ENCODE measurements at regions not wholly inside any gene's neighbourhood (a gene's known extent, or its start where the extent isn't known, plus 50 kb on each side); places are given as distances from the start of the nearest gene placed in this dataset.
"Not testable (repeated sequence)": the region's sequence is repeated elsewhere in the genome, so short reads cannot be mapped to it uniquely, and the experiment has no call there.

GRCh38 chr5:27855491-27855890, 817.1 kb upstream of the CDH9 start:
- DNase-seq (ENCODE audit: low read depth in 1 of 2, low spot score in 2 of 2) = no peak
- Histone ChIP-seq H3K27me3 (replicated peaks) (no peaks in the 10 kb centered on the region), H3K9me3 (replicated peaks) (no peaks in the 10 kb centered on the region), H3K36me3 (no peaks in the 10 kb centered on the region), H3K4me1 (replicated peaks) (no peaks in the 10 kb centered on the region), H3K4me3 (no peak overlapping the region), H3K27ac (no peak overlapping the region)

DNA sequence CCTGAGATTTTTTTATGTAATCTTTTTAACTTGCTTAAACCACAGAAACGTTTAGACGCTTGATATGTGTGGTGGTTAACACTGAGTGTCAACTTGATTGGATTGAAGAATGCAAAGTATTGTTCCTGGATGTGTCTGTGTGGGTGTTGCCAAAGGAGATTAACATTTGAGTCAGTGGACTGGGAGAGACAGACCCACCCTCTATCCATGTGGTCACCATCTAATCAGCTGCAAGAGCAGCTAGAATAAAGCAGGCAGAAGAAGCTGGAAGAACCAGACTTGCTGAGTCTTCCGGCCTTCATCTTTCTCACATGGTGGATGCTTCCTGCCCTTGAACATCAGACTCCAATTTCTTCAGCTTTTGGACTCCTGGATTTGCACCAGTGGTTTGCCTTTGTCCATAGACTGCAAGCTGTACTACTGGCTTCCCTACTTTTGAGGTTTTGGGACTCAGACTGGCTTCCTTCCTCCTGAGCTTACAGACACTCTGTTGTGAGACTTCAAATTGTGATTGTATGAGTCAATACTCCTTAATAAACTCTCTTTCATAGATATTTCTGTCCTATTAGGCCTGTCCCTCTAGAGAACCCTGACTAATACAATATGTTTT, 816.0 kb upstream of the CDH9 start:
- Histone ChIP-seq H3K4me1 (replicated peaks) (no peaks in the 10 kb centered on the region), H3K27me3 (replicated peaks) (no peaks in the 10 kb centered on the region), H3K9me3 (replicated peaks) (no peaks in the 10 kb centered on the region), H3K36me3 (no peaks in the 10 kb centered on the region), H3K4me3 (no peak overlapping the region), H3K27ac (no peak overlapping the region)
- no peak for DNase-seq (ENCODE audit: low read depth in 1 of 2, low spot score in 2 of 2)

GRCh38 chr5:27845248-27845647, 806.9 kb upstream of the CDH9 start:
- no peak overlapping the region for H3K27ac ChIP-seq
- H3K9me3 ChIP-seq (replicated peaks) = no peaks in the 10 kb centered on the region
- DNase-seq (ENCODE audit: low read depth in 1 of 2, low spot score in 2 of 2) = no peak
- H3K36me3 ChIP-seq = no peaks in the 10 kb centered on the region
- no peaks in the 10 kb centered on the region for H3K4me1 ChIP-seq (replicated peaks)
- H3K4me3 ChIP-seq = no peak overlapping the region
- no peaks in the 10 kb centered on the region for H3K27me3 ChIP-seq (replicated peaks)

DNA sequence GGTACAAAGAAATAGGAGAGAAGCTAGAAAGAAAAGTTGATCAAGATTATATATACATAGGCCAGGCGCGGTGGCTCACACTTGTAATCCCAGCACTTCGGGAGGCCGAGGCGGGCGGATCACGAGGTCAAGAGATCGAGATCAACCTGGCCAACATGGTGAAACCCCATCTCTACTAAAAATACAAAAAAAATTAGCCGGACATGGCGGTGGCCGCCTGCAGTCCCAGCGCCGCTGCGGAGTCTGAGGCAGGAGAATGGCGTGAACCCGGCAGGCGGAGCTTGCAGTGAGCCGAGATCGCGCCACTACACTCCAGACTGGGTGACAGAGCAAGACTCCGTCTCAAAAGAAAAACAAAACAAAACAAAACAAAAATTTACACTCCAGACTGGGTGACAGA, 798.3 kb upstream of the CDH9 start:
- not testable (repeated sequence) for H3K4me1 ChIP-seq (replicated peaks); H3K27me3 ChIP-seq (replicated peaks)

GRCh38 chr5:27832886-27833285, 794.5 kb upstream of the CDH9 start:
- H3K4me3 ChIP-seq = no peak overlapping the region
- H3K4me1 ChIP-seq (replicated peaks) = no peaks in the 10 kb centered on the region
- no peaks in the 10 kb centered on the region for H3K27me3 ChIP-seq (replicated peaks)
- H3K36me3 ChIP-seq = no peaks in the 10 kb centered on the region
- H3K27ac ChIP-seq = no peak overlapping the region
- H3K9me3 ChIP-seq (replicated peaks) = no peaks in the 10 kb centered on the region
- no peak for DNase-seq (ENCODE audit: low read depth in 1 of 2, low spot score in 2 of 2)

More for the DNA sequence above, 798.3 kb upstream of the CDH9 start:
- not testable (repeated sequence) for H3K27ac ChIP-seq; H3K36me3 ChIP-seq; H3K4me3 ChIP-seq; DNase-seq (ENCODE audit: low read depth in 1 of 2, low spot score in 2 of 2); H3K9me3 ChIP-seq (replicated peaks)

DNA sequence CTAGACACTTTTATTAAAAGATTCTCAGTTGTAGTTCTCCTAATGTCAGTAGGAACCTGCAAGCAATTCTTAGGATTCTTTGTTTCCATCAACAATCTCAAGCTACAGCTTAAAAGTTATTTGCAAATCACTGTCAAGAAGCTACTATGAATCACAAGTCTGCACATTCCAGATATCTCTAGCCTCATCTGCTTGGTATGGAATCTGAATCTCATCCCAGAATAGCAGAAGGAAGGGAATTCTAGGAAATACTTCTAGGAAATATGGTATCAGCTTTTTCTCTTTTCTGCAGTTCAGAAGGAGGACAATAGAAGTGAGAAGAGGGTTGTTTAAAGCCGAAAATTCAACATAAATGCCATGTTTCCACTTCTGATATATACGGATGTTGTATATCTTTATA, 792.2 kb upstream of the CDH9 start:
- H3K36me3 ChIP-seq = no peaks in the 10 kb centered on the region
- no peaks in the 10 kb centered on the region for H3K9me3 ChIP-seq (replicated peaks)
- no peaks in the 10 kb centered on the region for H3K4me1 ChIP-seq (replicated peaks)
- no peak overlapping the region for H3K27ac ChIP-seq
- H3K27me3 ChIP-seq (replicated peaks) = no peaks in the 10 kb centered on the region
- H3K4me3 ChIP-seq = no peak overlapping the region
- no peak for DNase-seq (ENCODE audit: low read depth in 1 of 2, low spot score in 2 of 2)

GRCh38 chr5:27821681-27822080, 783.3 kb upstream of the CDH9 start:
- H3K4me3 ChIP-seq = no peak overlapping the region
- no peak for DNase-seq (ENCODE audit: low read depth in 1 of 2, low spot score in 2 of 2)
- no peak overlapping the region for H3K27ac ChIP-seq
- no peaks in the 10 kb centered on the region for H3K4me1 ChIP-seq (replicated peaks)
- no peaks in the 10 kb centered on the region for H3K9me3 ChIP-seq (replicated peaks)
- no peaks in the 10 kb centered on the region for H3K36me3 ChIP-seq
- no peaks in the 10 kb centered on the region for H3K27me3 ChIP-seq (replicated peaks)

DNA sequence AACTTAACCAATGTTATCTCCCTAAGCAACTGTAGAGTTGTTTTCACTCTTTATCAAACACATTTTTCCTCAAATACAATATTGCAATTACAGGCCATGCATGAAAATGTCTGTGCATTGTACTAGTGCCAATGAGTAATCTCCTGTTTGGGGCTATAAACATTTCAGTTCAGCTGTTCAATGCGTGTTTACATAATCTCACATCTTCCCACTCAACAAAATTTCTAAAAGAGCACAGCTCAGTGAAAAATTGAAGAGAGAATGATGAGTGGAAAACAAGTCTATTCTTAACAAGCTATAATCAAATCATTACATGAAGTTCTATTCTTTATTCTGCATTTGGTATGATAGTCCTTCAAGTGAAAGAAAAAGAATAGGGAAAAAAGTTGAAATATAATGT, 780.5 kb upstream of the CDH9 start:
- H3K9me3 ChIP-seq (replicated peaks) = no peaks in the 10 kb centered on the region
- no peak overlapping the region for H3K4me3 ChIP-seq
- DNase-seq (ENCODE audit: low read depth in 1 of 2, low spot score in 2 of 2) = no peak
- no peak overlapping the region for H3K27ac ChIP-seq
- no peaks in the 10 kb centered on the region for H3K27me3 ChIP-seq (replicated peaks)
- no peaks in the 10 kb centered on the region for H3K36me3 ChIP-seq
- H3K4me1 ChIP-seq (replicated peaks) = no peaks in the 10 kb centered on the region

DNA sequence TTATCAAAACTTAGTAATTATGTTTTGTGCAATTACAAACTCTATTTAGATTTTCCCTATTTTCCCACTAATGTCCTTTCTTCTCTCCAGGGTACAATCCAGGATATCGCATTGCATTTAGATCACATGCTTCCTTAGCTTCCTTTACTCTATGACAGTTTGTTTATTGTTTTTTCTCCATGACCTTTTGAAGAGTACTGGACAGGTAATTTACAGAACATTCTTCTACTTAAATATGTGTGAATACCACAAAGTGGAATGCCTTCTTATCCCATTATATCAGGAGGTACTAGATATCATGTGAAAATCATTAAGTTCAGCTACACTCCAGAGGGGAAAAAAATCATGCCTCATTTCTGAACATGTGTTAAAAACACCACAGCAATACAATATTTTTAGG, 776.6 kb upstream of the CDH9 start:
- H3K4me3 ChIP-seq = no peak overlapping the region
- no peaks in the 10 kb centered on the region for H3K9me3 ChIP-seq (replicated peaks)
- no peaks in the 10 kb centered on the region for H3K27me3 ChIP-seq (replicated peaks)
- no peaks in the 10 kb centered on the region for H3K4me1 ChIP-seq (replicated peaks)
- DNase-seq (ENCODE audit: low read depth in 1 of 2, low spot score in 2 of 2) = no peak
- no peak overlapping the region for H3K27ac ChIP-seq
- H3K36me3 ChIP-seq = no peaks in the 10 kb centered on the region

- Histone ChIP-seq H3K4me1 (replicated peaks) (no peaks in the 10 kb centered on the region), H3K27me3 (replicated peaks) (no peaks in the 10 kb centered on the region), H3K36me3 (no peaks in the 10 kb centered on the region), H3K9me3 (replicated peaks) (no peaks in the 10 kb centered on the region), H3K27ac (no peak overlapping the region), H3K4me3 (no peak overlapping the region)
- DNase-seq (ENCODE audit: low read depth in 1 of 2, low spot score in 2 of 2) = no peak
These were observed 775.9 kb upstream of the CDH9 start for GRCh38 chr5:27814286-27814685.

DNA sequence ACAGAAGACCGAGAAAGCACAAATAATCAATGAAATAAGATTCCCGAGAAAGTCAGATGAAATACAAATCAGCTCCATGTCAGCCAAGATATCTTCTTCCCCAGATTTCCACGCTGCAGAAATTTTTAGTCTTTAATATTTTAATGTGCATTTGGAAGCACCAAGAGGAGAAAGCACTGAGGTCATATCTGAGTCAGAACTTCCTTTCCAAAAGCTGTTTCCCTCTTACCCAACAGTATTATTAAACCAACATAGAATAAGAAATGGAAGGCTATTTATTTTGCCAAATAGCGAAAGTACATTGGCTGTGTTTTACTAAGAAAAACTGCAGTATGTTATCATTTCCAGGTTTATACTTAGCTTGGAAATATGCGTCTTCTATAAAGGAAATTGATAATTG, 772.1 kb upstream of the CDH9 start:
- Histone ChIP-seq H3K27me3 (replicated peaks) (no peaks in the 10 kb centered on the region), H3K4me1 (replicated peaks) (no peaks in the 10 kb centered on the region), H3K4me3 (no peak overlapping the region), H3K36me3 (no peaks in the 10 kb centered on the region), H3K27ac (no peak overlapping the region), H3K9me3 (replicated peaks) (no peaks in the 10 kb centered on the region)
- no peak for DNase-seq (ENCODE audit: low read depth in 1 of 2, low spot score in 2 of 2)

DNA sequence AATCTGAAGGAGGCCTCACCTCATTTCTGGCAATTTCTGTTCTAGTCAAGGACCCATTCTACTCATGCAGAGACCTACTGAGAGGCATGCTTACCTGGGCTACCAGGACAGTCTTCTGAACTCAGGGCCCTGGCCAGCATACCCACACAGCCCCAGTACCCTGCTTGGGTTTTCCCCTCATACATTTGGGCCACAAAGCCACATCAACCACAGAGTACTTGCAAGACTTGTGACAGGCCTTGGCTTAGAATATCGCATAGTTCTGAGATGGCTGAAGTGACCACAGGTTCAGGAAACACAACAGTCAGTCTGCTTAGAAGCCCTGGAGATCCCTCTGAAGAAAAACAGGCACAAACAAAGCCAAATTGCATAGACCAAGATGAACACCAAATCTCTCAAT, 758.8 kb upstream of the CDH9 start:
- H3K9me3 ChIP-seq (replicated peaks) = no peaks in the 10 kb centered on the region

GRCh38 chr5:27788184-27788583, 749.8 kb upstream of the CDH9 start:
- Histone ChIP-seq H3K27me3 (replicated peaks) (no peaks in the 10 kb centered on the region), H3K4me1 (replicated peaks) (no peaks in the 10 kb centered on the region), H3K27ac (no peak overlapping the region), H3K9me3 (replicated peaks) (no peaks in the 10 kb centered on the region), H3K4me3 (no peak overlapping the region), H3K36me3 (no peaks in the 10 kb centered on the region)
- DNase-seq (ENCODE audit: low read depth in 1 of 2, low spot score in 2 of 2) = no peak

More for the DNA sequence above, 758.8 kb upstream of the CDH9 start:
- Histone ChIP-seq H3K4me3 (no peak overlapping the region), H3K4me1 (replicated peaks) (no peaks in the 10 kb centered on the region), H3K27me3 (replicated peaks) (no peaks in the 10 kb centered on the region), H3K36me3 (no peaks in the 10 kb centered on the region), H3K27ac (no peak overlapping the region)
- no peak for DNase-seq (ENCODE audit: low read depth in 1 of 2, low spot score in 2 of 2)

- no peaks in the 10 kb centered on the region for H3K4me1 ChIP-seq (replicated peaks)
- no peaks in the 10 kb centered on the region for H3K27me3 ChIP-seq (replicated peaks)
- no peak overlapping the region for H3K4me3 ChIP-seq
- H3K27ac ChIP-seq = no peak overlapping the region
- H3K36me3 ChIP-seq = no peaks in the 10 kb centered on the region
- no peak for DNase-seq (ENCODE audit: low read depth in 1 of 2, low spot score in 2 of 2)
- no peaks in the 10 kb centered on the region for H3K9me3 ChIP-seq (replicated peaks)
These were observed 745.9 kb upstream of the CDH9 start for GRCh38 chr5:27784317-27784716.

DNA sequence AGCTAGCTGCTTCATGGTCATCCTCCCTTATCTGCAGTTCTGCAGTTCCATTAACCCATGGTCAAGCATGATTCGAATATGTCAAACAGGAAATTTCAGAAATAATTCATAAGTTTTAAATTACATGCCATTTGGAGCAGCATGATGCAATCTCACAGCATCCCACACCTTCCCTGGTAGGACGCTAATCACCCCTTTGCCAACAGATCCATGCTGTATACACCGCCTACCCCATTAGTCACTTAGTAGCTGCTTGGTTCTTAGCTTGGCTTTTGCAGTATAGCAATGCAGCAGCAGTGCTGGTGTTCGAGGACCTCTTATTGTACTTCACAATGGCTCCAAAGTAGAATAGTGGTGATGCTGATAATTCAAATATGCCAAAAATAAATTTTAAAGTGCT, 739.7 kb upstream of the CDH9 start:
- no peaks in the 10 kb centered on the region for H3K9me3 ChIP-seq (replicated peaks)
- DNase-seq (ENCODE audit: low read depth in 1 of 2, low spot score in 2 of 2) = no peak
- H3K4me3 ChIP-seq = no peak overlapping the region

More for the DNA sequence above, 739.7 kb upstream of the CDH9 start:
- Histone ChIP-seq H3K4me1 (replicated peaks) (no peaks in the 10 kb centered on the region), H3K36me3 (no peaks in the 10 kb centered on the region), H3K27me3 (replicated peaks) (no peaks in the 10 kb centered on the region), H3K27ac (no peak overlapping the region)

Data from SJSA1 (cell line).